H9 (cell line): ENCODE measurements at regions not wholly inside any gene's neighbourhood (a gene's known extent, or its start where the extent isn't known, plus 50 kb on each side); places are given as distances from the start of the nearest gene placed in this dataset.

Source experiments
- DNase-seq: peaks from one replicate; pipeline ENCODE4 v3.0.0-alpha.2; 2017
- H2AFZ ChIP-seq: one replicate; pipeline ENCODE4 v1.6.1; 2013; ENCODE audit warnings: mild to moderate bottlenecking, low read length, control low read depth, moderate library complexity
- H2AK5ac ChIP-seq: 2 replicates; pipeline ENCODE4 v1.6.1; 2013; ENCODE audit warnings: low read length, control low read depth, mixed read lengths; ENCODE audit not compliant: insufficient read length
- H2BK120ac ChIP-seq: one replicate; pipeline ENCODE4 v1.6.1; 2013; ENCODE audit warnings: low read depth, mild to moderate bottlenecking, low read length, control low read depth, inconsistent platforms; ENCODE audit not compliant: poor library complexity, severe bottlenecking
- H2BK12ac ChIP-seq: 2 replicates; pipeline ENCODE4 v1.6.1; 2013; ENCODE audit warnings: low read length, control low read depth, mixed read lengths, low read depth; ENCODE audit not compliant: insufficient read length
- H2BK15ac ChIP-seq: 2 replicates; pipeline ENCODE4 v1.6.1; 2013; ENCODE audit warnings: low read depth, low read length, control low read depth
- H2BK20ac ChIP-seq: one replicate; pipeline ENCODE4 v1.6.1; 2013; ENCODE audit warnings: low read depth, mild to moderate bottlenecking, low read length, control low read depth, inconsistent platforms; ENCODE audit not compliant: poor library complexity, severe bottlenecking
- H2BK5ac ChIP-seq: 2 replicates; pipeline ENCODE4 v1.6.1; 2013; ENCODE audit warnings: low read length, control low read depth, mixed read lengths; ENCODE audit not compliant: insufficient read length
- H3K14ac ChIP-seq: 2 replicates; pipeline ENCODE4 v1.6.1; 2013; ENCODE audit warnings: low read length, control low read depth; ENCODE audit not compliant: insufficient read depth
- H3K18ac ChIP-seq: 2 replicates; pipeline ENCODE4 v1.6.1; 2013; ENCODE audit warnings: low read depth, mild to moderate bottlenecking, mixed read lengths, low read length, control low read depth; ENCODE audit not compliant: insufficient read length
- H3K23ac ChIP-seq: 2 replicates; pipeline ENCODE4 v1.6.1; 2013; ENCODE audit warnings: low read length, control low read depth, mixed read lengths, low read depth; ENCODE audit not compliant: insufficient read length
- H3K23me2 ChIP-seq: 2 replicates; pipeline ENCODE4 v1.6.1; 2013; ENCODE audit warnings: low read depth, mild to moderate bottlenecking, mixed read lengths, low read length, control low read depth; ENCODE audit not compliant: insufficient read length, poor library complexity, severe bottlenecking
- H3K27ac ChIP-seq: 2 replicates; pipeline ENCODE4 v1.5.1; 2013; ENCODE audit warnings: low read length, control low read depth, mixed read lengths, low read depth; ENCODE audit not compliant: insufficient read length
- H3K27me3 ChIP-seq: 2 replicates; pipeline ENCODE4 v1.6.1; 2013; ENCODE audit warnings: low read length, control low read depth, inconsistent platforms; ENCODE audit not compliant: insufficient read depth
- H3K4ac ChIP-seq: 2 replicates; pipeline ENCODE4 v1.6.1; 2013; ENCODE audit warnings: low read depth, mild to moderate bottlenecking, control low read depth, inconsistent platforms, low read length, moderate library complexity
- H3K4me1 ChIP-seq: 2 replicates; pipeline ENCODE4 v1.6.1; 2013; ENCODE audit warnings: low read length, control low read depth, inconsistent platforms; ENCODE audit not compliant: insufficient read depth
- H3K4me2 ChIP-seq: 2 replicates; pipeline ENCODE4 v1.6.1; 2013; ENCODE audit warnings: low read length, control low read depth, mixed read lengths; ENCODE audit not compliant: insufficient read length, insufficient read depth
- H3K56ac ChIP-seq: 2 replicates; pipeline ENCODE4 v1.6.1; 2013; ENCODE audit warnings: low read depth, mild to moderate bottlenecking, mixed read lengths, low read length, control low read depth; ENCODE audit not compliant: insufficient read length
- H3K79me1 ChIP-seq: 2 replicates; pipeline ENCODE4 v1.6.1; 2013; ENCODE audit warnings: low read depth, mild to moderate bottlenecking, moderate library complexity, low read length, control low read depth, inconsistent platforms; ENCODE audit not compliant: insufficient read depth, poor library complexity, severe bottlenecking
- H3K79me2 ChIP-seq: 2 replicates; pipeline ENCODE4 v1.6.1; 2013; ENCODE audit warnings: low read length, control low read depth, inconsistent platforms; ENCODE audit not compliant: insufficient read depth
- H3K9ac ChIP-seq: 2 replicates; pipeline ENCODE4 v1.6.1; 2013; ENCODE audit warnings: low read length, control low read depth, mixed read lengths; ENCODE audit not compliant: insufficient read length; ENCODE audit errors: extremely low read depth
- H3K9me3 ChIP-seq: one replicate; pipeline ENCODE4 v1.6.1; 2013; ENCODE audit warnings: low read depth, low read length, inconsistent platforms; ENCODE audit not compliant: control insufficient read depth
- H3T11ph ChIP-seq: one replicate; pipeline ENCODE4 v1.6.1; 2013; ENCODE audit warnings: mild to moderate bottlenecking, low read length, control low read depth, inconsistent platforms
- H4K20me1 ChIP-seq: one replicate; pipeline ENCODE4 v1.6.1; 2013; ENCODE audit not compliant: control insufficient read depth, insufficient read length, insufficient read depth
- H4K5ac ChIP-seq: 2 replicates; pipeline ENCODE4 v1.6.1; 2013; ENCODE audit warnings: low read depth, mild to moderate bottlenecking, mixed read lengths, low read length, control low read depth; ENCODE audit not compliant: insufficient read length
- H4K8ac ChIP-seq: replicated peaks from 2 replicates; pipeline ENCODE4 v1.6.1; 2013; ENCODE audit warnings: low read length, control low read depth, mixed read lengths, low read depth; ENCODE audit not compliant: insufficient read length
- H4K91ac ChIP-seq: 2 replicates; pipeline ENCODE4 v1.6.1; 2013; ENCODE audit warnings: low read depth, mild to moderate bottlenecking, moderate library complexity, mixed read lengths, low read length, control low read depth; ENCODE audit not compliant: insufficient read length
- H3K27ac Mint-ChIP-seq, 3 experiments: 2 replicates in 2 of 3; 3 replicates in 1 of 3; pipeline ENCODE4 v1.8.0; 2020 to 2021; ENCODE audit warnings: mixed read lengths in 3 of 3, mild to moderate bottlenecking in 1 of 3, moderate library complexity in 1 of 3
- H3K27me3 Mint-ChIP-seq: 2 replicates; pipeline ENCODE4 v1.8.0; 2021; ENCODE audit warnings: low read depth, mild to moderate bottlenecking, moderate library complexity, mixed read lengths
- H3K36me3 Mint-ChIP-seq, 3 experiments: 2 replicates in 2 of 3; 3 replicates in 1 of 3; pipeline ENCODE4 v1.8.0; 2020 to 2021; ENCODE audit warnings: low read depth in 3 of 3, mixed read lengths in 3 of 3; ENCODE audit not compliant: insufficient read depth in 1 of 3
- H3K4me1 Mint-ChIP-seq, 2 experiments: 2 replicates each; pipeline ENCODE4 v1.8.0; 2020; ENCODE audit warnings: mixed read lengths in 2 of 2
- H3K4me3 Mint-ChIP-seq, 2 experiments: 2 replicates in 1 of 2; 3 replicates in 1 of 2; pipeline ENCODE4 v1.8.0; 2020 to 2021; ENCODE audit warnings: mild to moderate bottlenecking in 2 of 2, mixed read lengths in 2 of 2, moderate library complexity in 1 of 2
- H3K9me3 Mint-ChIP-seq, 2 experiments: 2 replicates in 1 of 2; 3 replicates in 1 of 2; pipeline ENCODE4 v1.8.0; 2020; ENCODE audit warnings: mild to moderate bottlenecking in 2 of 2, mixed read lengths in 2 of 2, moderate library complexity in 1 of 2
- CTCF ChIP-seq: fragments of 200-600 bp; sonication (generic); conservative IDR thresholded peaks from 3 replicates; pipeline ENCODE4 v1.8.0; 2021; ENCODE audit warnings: antibody characterized with exemption, mild to moderate bottlenecking
- WGBS: extraction: QIAGEN DNeasy Blood & Tissue Kit; methylation state at CpG from one replicate; pipeline ENCODE4 v1.1.7; 2013; ENCODE audit warnings: missing lambda C conversion rate, low lambda C conversion rate, mixed read lengths; ENCODE audit not compliant: insufficient read length; ENCODE audit errors: extremely low coverage; 5-methylcytosine and 5-hydroxymethylcytosine counted together

GRCh38 chr16:73846356-73846755 is 450.3 kb upstream of the PSMD7 start:
- no peaks in the 10 kb centered on the region for H4K20me1 ChIP-seq
- Mint-ChIP-seq H3K27me3 (no peaks in the 10 kb centered on the region), H3K4me3 (no peak overlapping the region), H3K27ac (peak overlapping the region in 1 of 3 experiments; percentile 72; a peak in 1 of 7 replicates), H3K9me3 (0 out of 5 replicates have a peak, but pooled peaks cover 0 to 3% of the 10 kb centered on the region in 2 experiments), H3K36me3 (no peaks in the 10 kb centered on the region), H3K4me1 (peaks cover 7 to 11% of the 10 kb centered on the region in 2 experiments; a peak in 2 of 4 replicates)
- no peaks in the 10 kb centered on the region for H3K79me1 ChIP-seq
- no peaks in the 10 kb centered on the region for H3K9me3 ChIP-seq
- H3K79me2 ChIP-seq = no peaks in the 10 kb centered on the region
- H4K91ac ChIP-seq = no peak overlapping the region
- H3K4me2 ChIP-seq = no peak overlapping the region
- no peak overlapping the region for H3K18ac ChIP-seq
- no peak overlapping the region for H3T11ph ChIP-seq
- no peak overlapping the region for H3K56ac ChIP-seq
- no peak overlapping the region for H2BK5ac ChIP-seq
- H3K9ac ChIP-seq = no peak overlapping the region
- no peak overlapping the region for H2BK20ac ChIP-seq
- no peak overlapping the region for H2BK15ac ChIP-seq
- H3K4me1 ChIP-seq = no peaks in the 10 kb centered on the region
- peak; percentile 52 for DNase-seq
- no peaks in the 10 kb centered on the region for H3K27me3 ChIP-seq
- no peak overlapping the region for H2BK12ac ChIP-seq
- H2AK5ac ChIP-seq = no peak overlapping the region
- H3K23me2 ChIP-seq = no peaks in the 10 kb centered on the region
- no peak overlapping the region for H4K8ac ChIP-seq
- peak; percentile 59 for TF ChIP-seq CTCF
- no peak overlapping the region for H2AFZ ChIP-seq
- no peak overlapping the region for H3K23ac ChIP-seq
- H3K4ac ChIP-seq = no peak overlapping the region
- H4K5ac ChIP-seq = no peak overlapping the region
- H3K27ac ChIP-seq = no peak overlapping the region
- no peak overlapping the region for H3K14ac ChIP-seq
- no CpG with 5 or more reads among the region's 7 CpGs for WGBS
- H2BK120ac ChIP-seq = no peak overlapping the region
